PFSK-1 (cell line): ENCODE measurements at regions not wholly inside any gene's neighbourhood (a gene's known extent, or its start where the extent isn't known, plus 50 kb on each side); places are given as distances from the start of the nearest gene placed in this dataset.

Source experiments
- FOXP2 ChIP-seq: optimal IDR thresholded peaks from 2 replicates; pipeline ENCODE3; 2011; ENCODE audit warnings: borderline replicate concordance, control low read depth, inconsistent platforms; ENCODE audit not compliant: insufficient read depth; ENCODE audit errors: extremely low read length, extremely low read depth
- POLR2AphosphoS5 ChIP-seq: IDR thresholded peaks from 2 replicates; pipeline ENCODE4 v1.6.1; 2012; ENCODE audit warnings: low read depth, mild to moderate bottlenecking, control low read depth, low read length, moderate library complexity
- REST ChIP-seq, 2 experiments: IDR thresholded peaks; 2 replicates each; pipeline versions ENCODE4 v1.6.1 to v1.8.0; 2011 to 2012; ENCODE audit warnings: low read depth in 2 of 2, low read length in 2 of 2, control low read depth in 1 of 2, inconsistent platforms in 1 of 2, mild to moderate bottlenecking in 1 of 2, moderate library complexity in 1 of 2; ENCODE audit not compliant: insufficient read depth in 1 of 2
- SIN3A ChIP-seq: IDR thresholded peaks from 2 replicates; pipeline ENCODE4 v1.6.1; 2012; ENCODE audit warnings: mild to moderate bottlenecking, low read length, moderate library complexity, borderline replicate concordance; ENCODE audit not compliant: insufficient read depth
- TAF1 ChIP-seq: IDR thresholded peaks from 2 replicates; pipeline ENCODE4 v1.6.1; 2012; ENCODE audit warnings: low read length, control low read depth, borderline replicate concordance; ENCODE audit not compliant: insufficient read depth

- TF ChIP-seq TAF1 (no peak), SIN3A (no peak), POLR2AphosphoS5 (no peak), REST (IDR thresholded peaks at IDR 0.05; ENCODE audit: insufficient read depth in 1 of 2, low read depth in 2 of 2, low read length in 2 of 2) (no peak), FOXP2 (no peak)
These were observed 76.9 kb upstream of the KLF3 start for GRCh38 chr4:38587106-38587505.

GRCh38 chr4:38590046-38590445 lies 74.0 kb upstream of the KLF3 start:
- TF ChIP-seq FOXP2 (no peak), REST (IDR thresholded peaks at IDR 0.05; ENCODE audit: insufficient read depth in 1 of 2, low read depth in 2 of 2, low read length in 2 of 2) (no peak), POLR2AphosphoS5 (no peak), TAF1 (no peak), SIN3A (no peak)

- no peak for TF ChIP-seq POLR2AphosphoS5
- no peak for TF ChIP-seq SIN3A
- no peak for TF ChIP-seq FOXP2
- no peak for TF ChIP-seq REST (IDR thresholded peaks at IDR 0.05; ENCODE audit: insufficient read depth in 1 of 2, low read depth in 2 of 2, low read length in 2 of 2)
- no peak for TF ChIP-seq TAF1
These were observed 72.2 kb upstream of the KLF3 start for GRCh38 chr4:38591617-38592337.

GRCh38 chr4:38598489-38598888 lies 65.5 kb upstream of the KLF3 start:
- TF ChIP-seq TAF1 (no peak), POLR2AphosphoS5 (no peak)

- TF ChIP-seq FOXP2 (no peak), REST (IDR thresholded peaks at IDR 0.05; ENCODE audit: insufficient read depth in 1 of 2, low read depth in 2 of 2, low read length in 2 of 2) (no peak), TAF1 (no peak), POLR2AphosphoS5 (no peak), SIN3A (no peak)
These were observed 63.4 kb upstream of the KLF3 start for GRCh38 chr4:38600575-38600974.
